NOMO-1 treated with dmso at 0.1 percent for 144 hours (cell line): ENCODE measurements at regions not wholly inside any gene's neighbourhood (a gene's known extent, or its start where the extent isn't known, plus 50 kb on each side); places are given as distances from the start of the nearest gene placed in this dataset.

Experiments used
- DNase-seq: peaks from one replicate; lab custom pipeline; 2025; ENCODE audit not compliant: unreplicated experiment; lab: John Stamatoyannopoulos, UW

DNA sequence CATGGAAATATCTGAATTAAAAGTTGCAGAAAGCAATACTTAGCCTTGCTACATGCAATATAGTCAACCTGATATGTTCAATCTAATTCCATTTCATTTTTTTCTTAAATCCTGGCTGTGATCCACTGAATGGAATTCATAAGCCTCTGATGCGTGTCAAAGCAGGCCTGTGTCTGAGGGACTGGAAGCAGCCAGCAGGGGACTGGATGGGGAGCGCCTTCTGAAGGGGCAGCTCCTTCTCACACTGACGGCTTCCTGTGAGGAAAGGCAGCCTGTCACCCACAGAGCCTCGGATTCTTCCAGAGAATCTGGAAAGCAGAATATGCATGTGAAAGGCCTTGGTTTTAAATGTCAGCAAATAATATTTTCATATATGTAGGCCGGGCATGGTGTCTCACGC lies 73.5 kb downstream of the KCNF1 start:
- no peak for DNase-seq

DNA sequence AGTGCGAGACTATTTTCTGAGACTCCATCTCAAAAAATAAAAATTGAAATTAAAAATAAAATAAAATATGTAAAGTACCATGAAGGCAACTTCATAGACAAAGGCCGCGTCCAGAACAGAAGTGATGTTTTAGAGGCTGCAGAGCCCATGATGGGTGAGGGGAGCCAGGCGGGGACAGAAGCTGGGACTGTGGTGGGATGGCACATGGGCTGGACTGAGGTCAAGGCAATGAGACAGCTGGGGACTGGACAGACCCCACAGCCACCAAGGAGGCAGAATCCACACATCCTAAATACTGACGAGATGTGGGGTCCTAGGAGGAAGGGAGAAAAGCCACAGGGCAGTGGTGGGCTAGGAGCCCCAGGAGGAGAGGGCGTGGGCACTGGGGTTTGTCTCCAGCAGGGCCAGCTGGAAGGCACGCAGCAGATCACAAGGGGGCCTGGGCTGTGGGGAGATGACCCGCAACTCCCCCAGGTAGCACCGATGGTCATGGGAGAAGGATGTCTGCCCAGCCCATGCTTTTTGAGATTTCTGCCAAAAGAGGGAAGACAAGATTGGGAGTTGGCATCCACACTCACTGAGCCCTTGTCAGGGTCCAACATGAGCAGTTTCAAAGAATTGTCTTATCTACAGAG lies 74.3 kb downstream of the KCNF1 start:
- DNase-seq: no peak

DNA sequence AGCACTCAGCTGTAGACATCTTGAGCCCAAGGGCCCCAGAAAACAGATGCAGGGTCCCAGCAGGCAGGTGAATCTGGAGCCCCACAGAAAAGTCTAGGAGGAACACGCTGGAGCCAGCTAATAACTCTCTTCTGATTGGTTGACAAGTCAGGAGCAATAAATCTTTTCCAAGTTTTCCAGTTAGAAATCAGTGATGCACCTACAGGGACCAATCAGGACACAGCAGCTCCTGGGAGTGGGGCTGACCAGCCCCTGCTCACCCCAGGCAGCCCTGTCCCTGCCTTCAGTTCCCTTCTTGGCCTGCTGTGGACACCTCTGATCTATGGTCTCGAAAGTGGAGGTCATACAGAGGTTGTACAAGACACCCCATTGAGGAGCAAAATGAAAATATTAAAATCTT lies 75.7 kb downstream of the KCNF1 start:
- DNase-seq: no peak

DNA sequence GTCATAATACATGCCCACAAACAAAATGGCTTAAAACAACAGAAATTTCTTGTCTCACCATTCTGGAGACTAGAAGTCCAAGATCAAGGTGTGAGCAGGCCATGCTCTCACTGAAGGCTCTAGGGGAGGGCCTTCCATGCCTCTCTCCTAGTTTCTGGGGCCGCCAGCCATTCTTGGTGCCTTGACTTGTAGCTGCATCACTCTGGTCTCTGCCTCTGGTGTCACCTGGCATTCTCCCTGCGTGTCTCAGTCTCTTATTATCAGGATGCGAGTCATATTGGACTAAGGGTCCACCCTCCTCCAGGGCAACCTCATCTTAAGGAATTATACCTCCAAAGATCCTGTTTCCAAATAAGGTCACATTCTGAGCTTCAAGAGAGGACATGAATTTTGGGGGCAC lies 76.1 kb downstream of the KCNF1 start:
- DNase-seq: no peak

DNA sequence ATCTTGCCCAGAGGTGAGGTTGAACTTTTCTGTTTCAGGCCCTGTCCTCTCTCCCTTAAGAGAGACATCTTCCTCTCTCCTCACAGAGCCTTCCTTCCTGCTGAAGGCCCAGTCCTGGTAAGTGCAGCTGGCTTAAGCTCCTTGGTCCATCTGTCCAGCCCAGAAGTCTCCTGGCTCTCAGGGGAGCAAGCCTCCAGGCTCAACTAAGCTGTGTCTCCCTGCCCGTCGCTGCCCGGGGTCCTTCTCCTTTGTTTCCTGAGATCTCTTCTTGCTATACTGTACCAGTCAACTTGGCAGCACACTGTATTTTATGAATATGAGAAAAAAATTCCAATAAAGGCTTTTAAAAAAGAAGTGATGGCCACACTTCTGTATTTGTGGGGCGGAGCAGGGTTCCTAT lies 77.4 kb downstream of the KCNF1 start:
- DNase-seq: no peak

DNA sequence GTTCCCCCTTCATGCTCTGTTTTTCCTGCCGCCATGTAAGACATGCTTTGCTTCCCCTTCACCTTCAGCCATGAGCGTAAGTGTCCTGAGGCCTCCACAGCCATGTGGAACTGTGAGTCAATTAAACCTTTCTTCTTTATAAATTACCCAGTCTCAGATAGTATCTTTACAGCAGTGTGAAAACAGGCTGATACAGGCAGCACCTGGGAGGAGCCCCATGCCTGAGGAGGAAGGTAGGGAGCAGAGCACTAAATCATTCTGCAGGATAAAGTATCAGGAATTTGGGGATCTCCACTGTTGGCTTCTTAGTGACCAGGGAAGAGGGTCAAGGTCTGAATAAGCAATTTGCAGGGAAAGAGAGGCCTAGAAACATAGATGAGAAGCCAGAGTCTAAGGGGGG lies 78.0 kb downstream of the KCNF1 start:
- no peak for DNase-seq

DNA sequence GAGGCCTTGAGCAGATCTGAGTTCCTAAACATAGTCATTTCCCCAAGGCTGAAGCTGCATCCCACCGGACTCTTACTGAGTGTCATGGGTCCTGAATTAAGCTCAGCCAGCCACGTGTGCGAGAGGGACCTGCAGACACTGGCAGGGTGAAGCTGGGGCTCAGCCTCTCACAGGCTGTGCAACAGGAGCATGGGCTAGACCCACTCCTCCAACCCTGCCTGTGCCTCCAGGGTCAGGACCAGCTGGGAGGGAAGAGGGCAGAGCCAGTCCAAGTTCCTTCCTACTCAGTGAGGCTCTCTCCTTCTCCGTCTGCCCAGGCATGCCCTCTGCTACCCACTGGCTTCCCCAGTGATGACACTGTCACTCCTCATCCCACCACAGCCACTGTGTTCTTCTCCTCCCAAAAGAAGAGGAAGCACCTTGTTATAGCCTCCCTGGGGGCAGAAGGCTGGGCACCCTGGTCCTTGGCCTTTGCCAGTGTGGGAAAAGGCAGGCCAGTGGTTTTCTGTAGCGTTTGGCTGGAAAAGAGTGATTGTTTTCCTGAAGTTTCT lies 78.9 kb downstream of the KCNF1 start:
- DNase-seq: no peak

DNA sequence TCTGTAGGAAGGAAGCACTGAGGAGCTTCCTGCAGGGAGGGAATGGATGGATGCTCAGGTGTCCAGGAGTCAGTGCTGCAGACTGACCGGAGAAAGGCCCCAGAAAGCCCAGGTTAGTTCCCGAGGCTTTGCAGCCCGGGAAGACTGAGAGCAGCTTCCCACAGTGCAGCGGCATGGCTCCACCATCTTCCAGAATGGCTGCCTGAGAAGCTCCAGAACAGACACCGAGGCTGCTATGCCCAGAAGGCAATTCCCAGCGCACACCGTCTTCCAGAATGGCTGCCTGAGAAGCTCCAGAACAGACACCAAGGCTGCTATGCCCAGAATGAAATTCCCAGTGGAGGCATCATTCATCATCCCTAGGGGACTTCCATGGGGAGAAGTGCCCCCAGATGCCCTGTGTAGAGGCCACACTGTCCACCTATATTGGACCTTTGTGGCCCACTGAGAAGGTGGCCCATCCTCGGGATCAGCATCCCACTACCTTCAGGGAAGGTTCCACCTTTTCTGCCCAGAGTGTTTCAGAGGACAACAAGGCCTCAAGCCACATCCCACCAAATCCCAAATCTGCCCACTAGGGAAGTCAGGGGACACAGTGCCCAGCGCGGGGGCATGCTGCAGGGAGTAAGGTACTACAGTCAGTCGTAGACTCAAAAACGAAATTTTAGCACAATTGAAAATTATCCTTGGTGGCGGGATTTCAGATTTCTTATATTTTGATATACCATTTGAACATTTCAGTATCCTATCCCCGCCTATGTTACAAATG lies 80.5 kb downstream of the KCNF1 start:
- DNase-seq: no peak

DNA sequence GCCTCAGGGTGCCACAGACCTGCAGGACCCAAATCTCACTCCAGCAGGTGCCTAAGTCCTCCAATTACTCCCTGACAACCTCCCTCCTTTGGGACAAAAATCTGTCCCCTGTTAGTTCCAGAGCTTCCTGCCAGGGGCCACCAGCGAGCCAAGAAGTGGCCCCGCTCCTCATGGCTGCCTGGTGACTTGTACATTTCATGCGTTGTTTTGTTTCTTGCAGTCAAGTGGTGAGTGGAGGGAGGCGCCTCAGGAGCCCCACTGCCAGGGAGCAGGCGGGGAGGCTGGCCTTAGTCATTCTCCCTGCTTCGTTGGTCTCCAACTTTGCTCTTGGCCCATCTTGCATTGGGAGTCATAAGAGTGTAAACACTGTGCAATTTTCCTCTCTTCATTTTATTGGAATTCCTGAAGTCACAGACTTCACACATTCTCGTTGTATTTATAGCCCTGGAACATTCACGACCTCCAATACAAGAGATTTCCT lies 81.3 kb downstream of the KCNF1 start:
- DNase-seq: no peak

DNA sequence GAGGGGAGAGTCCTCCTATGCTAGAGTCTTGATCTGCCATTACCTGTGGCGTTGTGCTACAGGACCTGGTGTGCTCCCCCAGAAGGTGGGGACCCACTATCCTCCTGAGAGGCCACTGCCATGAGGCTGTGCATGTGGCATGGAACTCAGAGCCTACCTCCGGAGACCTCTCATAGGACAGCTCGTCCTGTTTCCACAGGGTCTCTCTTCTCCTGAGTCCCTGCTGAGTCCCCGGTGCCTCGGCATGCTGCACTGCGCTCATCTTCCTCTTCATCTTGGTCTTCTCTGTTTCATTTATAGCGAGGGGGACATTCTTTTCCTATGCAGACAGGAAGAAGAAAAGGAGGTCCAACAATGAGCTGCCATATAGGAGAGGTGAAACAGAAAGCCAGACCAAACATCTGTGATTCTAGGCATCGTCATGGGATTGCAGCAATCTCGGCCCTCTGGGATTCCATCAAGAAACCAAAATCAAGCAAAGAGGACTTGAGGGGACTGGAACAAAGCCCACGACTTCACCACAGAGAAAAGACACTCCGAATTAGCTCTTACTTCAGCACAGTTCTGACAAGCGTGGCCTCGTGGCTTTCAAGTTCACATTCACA lies 83.7 kb downstream of the KCNF1 start:
- no peak for DNase-seq

DNA sequence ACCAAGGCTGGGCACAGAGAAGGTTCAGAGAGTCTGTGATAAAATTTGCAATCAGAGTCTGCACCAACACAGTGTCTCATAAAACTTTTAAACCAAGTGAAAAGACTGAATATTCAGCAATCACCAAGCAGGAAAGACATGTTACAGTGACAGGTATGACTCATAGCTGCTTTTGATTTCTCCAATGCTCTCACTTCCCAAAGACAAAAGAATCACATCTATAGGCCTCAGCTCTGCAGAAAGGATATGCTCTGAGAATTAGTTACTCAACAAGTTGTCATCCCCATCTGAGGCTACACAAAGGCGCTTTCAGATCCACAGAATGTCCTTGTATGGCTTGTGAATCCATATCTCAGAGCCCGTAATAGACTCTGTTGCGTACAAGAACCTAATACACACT lies 92.5 kb downstream of the KCNF1 start:
- peak; percentile 67 for DNase-seq

DNA sequence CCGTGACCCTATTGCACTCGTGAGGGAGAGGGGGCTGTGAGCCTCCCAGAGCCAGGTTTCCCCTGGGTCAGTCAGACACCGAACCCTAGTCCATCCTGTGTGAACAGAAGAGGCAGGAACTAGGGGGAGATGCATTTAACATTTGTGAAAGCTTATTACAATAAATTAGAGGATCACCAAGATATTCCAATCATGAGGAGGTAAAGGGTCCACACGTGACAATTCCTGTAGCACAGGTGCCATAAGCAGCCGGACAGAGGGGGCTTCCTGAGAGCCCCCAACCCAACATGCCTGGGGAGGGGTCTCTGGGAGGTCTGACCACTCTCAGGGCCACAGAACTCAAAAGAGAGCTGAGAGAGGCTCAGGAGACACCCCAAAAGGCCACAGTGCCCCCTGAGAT lies 93.3 kb downstream of the KCNF1 start:
- DNase-seq: no peak

DNA sequence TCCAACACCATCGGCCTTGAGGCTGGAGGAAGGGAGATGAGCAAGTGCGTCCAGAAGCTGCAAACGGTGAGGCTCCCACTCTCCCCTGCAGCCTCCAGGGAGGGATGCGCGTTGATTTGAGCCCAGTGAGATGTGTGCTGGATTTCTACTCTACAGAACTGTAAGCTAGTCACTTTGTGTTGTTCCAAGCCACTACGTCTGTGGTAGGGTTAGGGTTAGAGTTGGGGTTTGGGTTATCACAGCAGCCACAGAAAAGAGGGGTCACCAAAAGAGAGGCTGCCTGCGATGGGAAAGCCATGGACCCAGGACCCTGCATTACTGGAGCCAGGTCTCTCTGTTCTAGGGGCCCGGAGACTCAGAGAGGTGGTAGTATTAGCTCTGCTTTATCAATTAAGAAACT lies 94.5 kb downstream of the KCNF1 start:
- DNase-seq: no peak

DNA sequence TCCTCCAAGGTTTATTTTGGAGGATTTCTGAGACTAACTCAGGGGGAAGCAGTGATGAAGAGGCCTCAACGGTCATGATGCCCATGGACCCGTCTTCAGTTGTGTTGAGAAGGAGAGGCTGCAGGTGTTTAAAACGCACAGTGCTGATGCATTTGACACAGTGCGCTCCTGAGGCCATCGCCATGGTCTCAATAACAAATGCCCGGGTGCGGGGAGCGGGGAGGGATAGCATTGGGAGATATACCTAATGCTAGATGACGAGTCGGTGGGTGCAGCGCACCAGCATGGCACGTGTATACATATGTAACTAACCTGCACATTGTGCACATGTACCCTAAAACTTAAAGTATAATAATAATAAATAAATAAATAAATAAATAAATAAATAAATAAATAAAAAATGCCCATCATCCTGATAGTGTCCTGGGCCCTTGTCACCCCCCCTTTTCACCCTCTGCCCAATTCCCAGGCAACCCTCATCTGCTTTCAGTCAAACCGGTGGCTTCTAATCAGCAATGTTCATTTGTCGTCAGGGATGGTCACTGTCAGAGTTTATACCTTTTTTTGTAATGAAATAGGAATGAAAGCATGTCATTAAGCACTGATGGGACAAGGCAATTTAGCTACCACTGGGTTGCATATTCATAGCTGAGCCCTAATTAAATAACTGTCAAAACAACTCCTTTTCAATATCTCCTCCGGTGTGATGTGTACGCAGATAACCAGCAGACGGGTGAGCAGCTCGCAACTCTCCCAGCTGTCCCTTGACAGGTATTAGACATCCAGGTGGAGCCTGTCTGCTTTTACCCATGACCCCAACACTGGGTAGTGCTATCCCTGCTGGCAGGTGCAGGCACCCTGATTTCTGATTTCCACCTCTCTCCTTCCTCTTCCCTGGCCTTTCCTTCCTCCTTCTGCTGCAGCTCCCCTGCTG lies 95.9 kb downstream of the KCNF1 start:
- no peak for DNase-seq

DNA sequence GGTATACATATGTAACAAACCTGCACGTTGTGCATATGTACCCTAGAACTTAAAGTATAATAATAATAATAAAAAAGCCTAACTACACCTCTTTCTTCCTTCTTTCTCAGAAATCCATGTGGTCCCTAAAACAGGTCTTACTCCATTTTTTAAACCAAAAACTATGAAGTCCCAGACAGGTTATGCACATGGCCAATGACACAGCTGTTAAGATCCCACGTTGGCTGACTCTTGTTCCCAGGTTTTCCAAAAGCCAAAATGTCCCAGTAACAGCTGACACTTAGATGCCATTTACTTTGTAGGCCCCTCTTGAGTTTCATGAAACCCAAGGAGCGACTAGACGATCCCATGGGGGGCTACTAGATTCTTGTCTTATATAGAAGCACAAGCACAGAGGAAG lies 97.0 kb downstream of the KCNF1 start:
- DNase-seq: no peak

DNA sequence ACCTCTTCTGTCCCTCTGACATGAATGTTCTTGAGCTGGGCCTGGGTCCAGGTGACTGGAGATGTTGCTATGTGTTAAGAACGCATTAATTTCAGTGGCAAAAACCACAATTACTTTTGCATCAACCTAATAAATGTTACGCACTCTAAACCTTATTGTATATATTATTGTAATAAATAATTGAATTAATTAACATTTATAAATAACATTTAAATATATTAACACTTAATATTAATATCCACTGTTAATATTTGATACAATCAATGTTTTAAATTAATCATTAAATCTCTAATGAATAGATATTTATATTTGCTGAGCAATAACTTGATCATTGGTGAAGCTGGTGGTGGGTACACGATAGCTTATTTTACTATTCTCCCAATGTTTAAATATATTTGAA lies 97.4 kb downstream of the KCNF1 start:
- DNase-seq: no peak

DNA sequence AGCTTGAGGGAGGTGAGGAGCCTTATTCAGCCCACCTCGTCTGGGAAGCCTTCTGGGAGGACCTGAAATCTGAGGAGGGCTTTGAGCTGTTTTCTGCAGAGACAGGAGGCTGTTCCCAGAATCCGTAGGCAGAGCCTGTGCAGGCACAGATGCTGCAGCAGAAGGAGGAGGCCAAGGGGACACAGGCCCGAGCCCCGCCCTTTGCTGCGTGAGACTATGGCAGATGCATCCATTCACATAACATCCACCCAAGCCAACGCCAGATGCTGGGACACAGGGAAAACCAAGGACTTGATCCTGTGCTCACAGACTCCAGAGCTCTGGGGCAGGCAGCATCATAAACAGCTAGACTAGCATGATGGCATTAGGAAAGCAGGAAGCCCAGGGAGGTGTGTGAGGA lies 98.2 kb downstream of the KCNF1 start:
- DNase-seq: no peak

DNA sequence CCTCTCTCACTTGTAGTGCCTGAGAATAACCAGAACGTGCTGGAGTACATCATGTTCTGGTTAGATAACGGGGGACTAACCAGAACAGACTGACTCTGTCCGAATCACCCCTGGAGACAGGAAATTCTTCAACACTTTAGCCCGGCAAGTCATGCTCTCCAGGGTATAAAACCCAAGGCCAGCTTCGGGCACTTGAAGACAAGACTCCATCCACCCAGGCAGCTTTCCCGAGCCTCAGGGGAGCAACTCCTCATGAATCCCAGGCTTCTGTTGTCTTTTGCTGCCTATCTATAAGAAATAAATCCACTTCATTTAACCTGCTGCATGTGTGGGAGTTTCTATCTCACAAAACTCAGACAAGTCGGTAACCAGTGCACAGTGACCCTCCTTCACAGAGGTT lies 99.6 kb downstream of the KCNF1 start:
- no peak for DNase-seq

DNA sequence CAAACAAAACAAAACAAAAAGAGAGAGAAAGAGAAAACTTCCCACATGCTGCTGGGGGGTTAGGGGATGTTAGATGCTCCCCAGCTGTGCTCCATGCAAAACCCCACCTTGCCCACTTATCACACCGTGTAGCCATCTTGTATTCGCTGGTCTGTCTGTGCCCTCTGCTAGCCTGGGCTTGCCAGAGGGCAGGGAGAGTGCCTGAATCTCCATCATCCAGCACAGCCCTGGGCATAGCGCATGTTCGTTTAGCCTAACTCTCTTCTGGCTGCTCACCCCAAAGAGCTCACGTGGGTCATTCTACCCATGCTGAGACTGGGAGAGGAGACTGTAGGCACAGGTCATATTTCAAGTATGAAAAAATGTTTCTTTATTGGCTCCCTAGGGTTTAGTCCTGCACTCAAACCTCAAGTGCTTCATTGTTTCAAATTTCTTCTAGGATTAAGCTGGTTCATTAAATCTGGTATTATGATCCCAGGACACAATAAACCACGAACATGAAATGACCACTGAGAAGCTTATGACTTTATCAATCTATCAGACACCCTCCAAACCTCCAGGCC lies 100.5 kb downstream of the KCNF1 start:
- DNase-seq: no peak

DNA sequence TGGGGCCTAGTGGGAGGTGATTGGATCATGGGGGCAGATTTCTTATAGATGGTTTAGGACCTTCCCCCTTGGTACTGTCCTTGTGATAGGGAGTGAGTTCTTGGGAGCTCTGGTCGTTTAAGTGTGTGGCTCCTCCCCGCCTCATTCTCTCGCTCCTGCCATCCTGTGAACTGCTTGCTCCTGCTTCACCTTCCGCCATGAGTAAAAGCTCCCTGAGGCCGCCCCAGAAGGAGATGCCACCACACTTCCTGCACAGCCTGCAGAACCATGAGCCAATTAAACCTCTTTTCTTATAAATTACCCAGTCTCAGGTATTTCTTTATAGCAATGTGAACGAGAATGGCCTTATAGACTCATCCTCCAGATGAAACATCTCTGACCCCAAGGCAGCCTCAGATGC lies 101.5 kb downstream of the KCNF1 start:
- no peak for DNase-seq

DNA sequence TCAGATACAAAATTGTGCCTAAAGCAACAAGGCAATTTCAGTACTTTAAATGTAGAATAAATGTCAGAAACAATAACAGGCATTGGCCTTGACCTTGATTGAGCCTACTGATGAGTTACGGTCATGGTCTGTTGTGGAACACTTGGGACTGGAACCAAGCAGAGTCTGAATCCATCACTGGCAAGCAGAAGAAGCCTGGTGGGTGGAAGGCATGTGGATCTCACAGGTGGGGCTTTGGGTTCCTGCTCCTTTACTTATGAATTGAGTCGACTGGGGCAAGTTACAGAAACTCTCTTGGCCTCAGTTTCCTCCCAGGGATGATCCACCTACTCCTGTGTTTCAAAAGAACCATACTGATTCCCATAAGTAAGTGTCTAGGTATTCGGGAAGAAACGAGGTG lies 102.3 kb downstream of the KCNF1 start:
- DNase-seq: no peak
